Mesodermal cell (in vitro differentiated cells): ENCODE measurements at regions not wholly inside any gene's neighbourhood (a gene's known extent, or its start where the extent isn't known, plus 50 kb on each side); places are given as distances from the start of the nearest gene placed in this dataset.

Source experiments
- H3K27ac ChIP-seq: 2 replicates; pipeline ENCODE4 v1.7.0; 2013; ENCODE audit warnings: mild to moderate bottlenecking, low read depth, low read length, moderate library complexity; ENCODE audit not compliant: severe bottlenecking
- H3K36me3 ChIP-seq: 2 replicates; pipeline ENCODE4 v1.7.1; 2013; ENCODE audit warnings: mild to moderate bottlenecking, low read length, moderate library complexity; ENCODE audit not compliant: control insufficient read depth, insufficient read depth
- H3K4me1 ChIP-seq: one replicate; pipeline ENCODE4 v1.7.1; 2013; ENCODE audit warnings: mild to moderate bottlenecking, low read length; ENCODE audit not compliant: insufficient read depth, control insufficient read depth, poor library complexity, severe bottlenecking
- H3K4me3 ChIP-seq: 2 replicates; pipeline ENCODE4 v1.7.0; 2013; ENCODE audit warnings: low read length, control low read depth, mild to moderate bottlenecking; ENCODE audit not compliant: insufficient read depth, poor library complexity, severe bottlenecking; ENCODE audit errors: extremely low read depth
- H3K9me3 ChIP-seq: 2 replicates; pipeline ENCODE4 v1.7.1; 2013; ENCODE audit warnings: mild to moderate bottlenecking, low read length, moderate library complexity; ENCODE audit not compliant: control insufficient read depth
- WGBS, 2 experiments: methylation state at CpG; one replicate each; pipeline ENCODE4 v1.1.5; 2013; ENCODE audit warnings: missing lambda C conversion rate in 2 of 2; ENCODE audit not compliant: insufficient coverage in 2 of 2; 5-methylcytosine and 5-hydroxymethylcytosine counted together

DNA sequence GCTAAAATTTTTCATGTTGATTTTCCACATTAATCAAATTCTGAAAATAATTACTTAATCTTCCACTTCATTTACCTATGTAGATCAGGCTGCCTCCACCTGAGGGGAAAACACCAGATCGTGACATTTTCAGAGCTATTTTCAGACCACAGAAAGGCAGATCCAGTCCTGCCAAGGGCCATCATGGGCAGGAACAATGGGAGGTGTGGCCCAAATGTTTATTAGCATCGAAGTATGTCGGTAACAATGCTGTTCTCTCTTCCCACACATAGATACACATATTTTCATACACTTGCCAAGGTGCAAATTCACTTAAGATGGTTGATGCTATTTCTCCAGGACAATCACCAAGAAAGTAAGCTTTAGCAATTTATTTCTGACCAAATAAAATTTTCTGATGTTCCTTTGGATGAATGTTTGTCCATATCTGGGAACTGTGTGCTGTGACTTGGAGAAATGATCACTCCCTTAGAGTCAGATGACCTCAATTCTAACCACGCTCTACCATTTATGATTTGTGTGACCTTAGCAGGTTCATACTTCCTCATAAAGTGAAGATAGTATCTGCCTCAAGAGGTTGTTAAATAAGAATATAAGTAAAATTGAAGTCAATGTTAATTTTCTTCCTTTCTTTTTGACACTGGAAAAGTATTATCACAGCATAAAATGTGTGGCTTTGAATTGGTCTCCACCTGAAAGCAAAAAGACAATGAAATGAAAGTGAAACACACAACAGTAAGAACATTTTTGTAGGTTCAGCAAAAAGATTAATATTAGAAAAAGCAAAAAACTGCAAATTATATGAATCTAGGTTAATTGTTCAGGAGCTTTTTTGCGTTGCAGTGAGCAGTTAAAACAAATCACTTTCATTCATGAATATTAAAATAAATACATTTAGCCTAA is 310.4 kb upstream of the PHF14 start:
- no peak overlapping the region for H3K4me3 ChIP-seq
- 75 to 94% methylated on average over 1 to 3 of the region's 5 CpGs for WGBS, 2 experiments
- H3K36me3 ChIP-seq = no peaks in the 10 kb centered on the region
- H3K9me3 ChIP-seq = no peaks in the 10 kb centered on the region
- H3K4me1 ChIP-seq = no peaks in the 10 kb centered on the region
- no peak overlapping the region for H3K27ac ChIP-seq

DNA sequence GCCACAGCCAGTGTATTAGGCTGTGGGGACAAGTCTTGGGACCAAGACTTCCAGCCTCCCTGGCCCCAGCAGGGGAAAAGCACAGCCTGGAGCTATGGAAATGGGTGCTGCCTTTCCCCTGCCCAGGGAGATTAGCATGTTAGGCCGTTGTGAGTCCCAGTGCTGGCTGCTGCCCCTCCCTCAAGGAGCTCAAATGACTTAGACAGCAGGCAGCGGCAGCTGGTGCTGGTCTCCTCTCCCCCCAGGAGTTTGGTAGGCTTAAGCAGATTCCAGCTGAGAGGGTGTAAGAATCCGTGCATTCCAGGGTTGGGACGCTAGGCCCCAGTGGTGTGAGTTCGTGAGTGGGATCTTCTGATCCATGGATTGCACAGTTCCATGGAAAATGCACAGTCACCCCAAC is 301.5 kb upstream of the PHF14 start:
- WGBS, 2 experiments = 85 to 94% methylated on average over 3 to 5 of the region's 5 CpGs
- Histone ChIP-seq H3K27ac (no peak overlapping the region), H3K4me1 (no peaks in the 10 kb centered on the region), H3K9me3 (no peaks in the 10 kb centered on the region), H3K4me3 (no peak overlapping the region), H3K36me3 (no peaks in the 10 kb centered on the region)

DNA sequence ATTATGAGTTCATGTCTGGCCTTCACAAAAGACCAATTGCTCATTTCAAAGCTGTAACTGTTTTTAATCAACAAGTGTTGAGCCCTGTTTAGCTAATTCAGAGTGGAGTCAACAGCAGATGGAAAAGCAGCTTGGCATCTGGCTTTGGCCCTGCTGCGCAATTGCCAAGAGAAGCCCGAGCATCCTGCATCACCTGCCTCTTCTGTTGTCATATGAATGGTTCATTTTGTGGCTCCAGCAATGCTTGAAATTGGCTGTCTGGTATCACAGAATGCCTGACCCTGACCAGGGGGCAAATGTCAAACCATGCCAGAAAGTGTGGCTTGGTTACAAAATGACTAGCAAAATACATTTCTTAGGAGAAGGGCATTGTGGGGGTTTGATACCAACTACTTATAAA is 296.5 kb upstream of the PHF14 start:
- no peak overlapping the region for H3K4me3 ChIP-seq
- no peak overlapping the region for H3K27ac ChIP-seq
- H3K36me3 ChIP-seq = no peaks in the 10 kb centered on the region
- H3K4me1 ChIP-seq = no peaks in the 10 kb centered on the region
- 94 to 100% methylated on average over 2 of the region's 2 CpGs for WGBS, 2 experiments
- no peaks in the 10 kb centered on the region for H3K9me3 ChIP-seq

DNA sequence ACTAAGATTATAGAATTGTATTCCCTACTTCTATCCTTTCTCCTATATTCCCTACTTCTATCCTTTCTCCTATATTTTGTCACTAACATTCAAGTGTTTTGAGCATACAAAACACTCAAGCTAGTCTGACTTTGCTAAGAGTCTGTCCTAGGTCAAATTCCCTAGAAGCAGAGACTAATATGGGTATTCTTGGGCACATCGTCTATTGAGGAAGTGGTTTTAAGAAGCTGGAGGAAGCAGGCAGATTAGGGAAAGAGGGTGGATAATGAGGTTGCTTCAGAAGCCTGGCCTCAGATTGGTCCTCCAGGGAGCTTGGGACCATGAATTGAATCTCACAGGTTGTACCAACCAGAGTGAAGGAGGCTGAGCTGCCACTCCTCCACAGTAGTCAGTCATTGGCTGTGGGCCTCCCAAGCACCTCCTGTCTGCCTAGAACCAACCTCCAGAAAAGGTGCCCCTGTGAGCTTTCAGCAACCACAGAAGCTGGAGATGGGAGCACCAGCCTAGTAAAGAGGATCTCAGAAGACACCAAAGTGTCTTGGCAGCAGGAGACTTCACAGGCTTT is 295.9 kb upstream of the PHF14 start:
- H3K4me3 ChIP-seq = no peak overlapping the region
- no peaks in the 10 kb centered on the region for H3K9me3 ChIP-seq
- no peak overlapping the region for H3K27ac ChIP-seq
- WGBS, 2 experiments = 86 to 100% methylated on average over 1 of the region's 1 CpG
- no peaks in the 10 kb centered on the region for H3K36me3 ChIP-seq
- H3K4me1 ChIP-seq = no peaks in the 10 kb centered on the region

DNA sequence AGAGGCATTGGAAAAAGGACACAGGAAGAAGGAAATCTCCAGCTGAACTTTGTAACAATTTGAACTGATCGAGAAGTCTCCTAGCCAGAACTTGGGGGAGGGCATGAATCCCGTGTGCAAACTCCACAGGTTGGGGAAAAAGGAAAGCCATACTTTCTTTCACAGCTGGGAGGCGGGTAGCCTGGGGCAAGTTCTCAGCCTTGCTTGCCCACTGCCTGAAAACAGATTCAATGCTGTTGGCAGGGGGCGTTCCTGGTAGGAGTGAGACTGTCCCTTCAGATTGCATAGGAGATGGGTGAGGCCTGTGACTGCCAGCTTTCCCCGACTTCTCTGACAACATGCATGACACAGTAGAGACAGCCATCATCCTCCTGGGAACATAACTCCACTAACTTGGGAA is 289.1 kb upstream of the PHF14 start:
- H3K4me1 ChIP-seq = no peaks in the 10 kb centered on the region
- H3K27ac ChIP-seq = no peak overlapping the region
- no peaks in the 10 kb centered on the region for H3K36me3 ChIP-seq
- no peak overlapping the region for H3K4me3 ChIP-seq
- WGBS, 2 experiments = 90 to 98% methylated on average over 4 of the region's 5 CpGs
- no peaks in the 10 kb centered on the region for H3K9me3 ChIP-seq

DNA sequence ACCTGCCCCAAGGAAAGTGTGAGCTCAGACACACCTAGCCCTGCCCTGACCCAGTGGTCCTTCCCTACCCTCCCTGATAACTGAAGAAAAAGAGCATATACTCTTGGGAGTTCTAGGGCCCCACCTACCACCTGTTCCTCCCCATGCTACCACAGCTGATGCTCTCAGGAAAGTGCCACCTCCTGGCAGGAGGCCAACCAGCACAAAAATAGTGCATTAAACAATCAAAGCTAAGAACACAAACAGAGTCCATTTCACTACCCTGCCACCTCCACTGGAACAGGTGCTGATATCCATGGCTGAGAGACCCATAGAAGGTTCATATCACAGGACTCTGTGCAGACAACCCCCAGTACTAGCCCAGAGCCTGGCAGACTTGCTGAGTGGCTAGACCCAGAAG is 288.6 kb upstream of the PHF14 start:
- H3K27ac ChIP-seq = no peak overlapping the region
- H3K36me3 ChIP-seq = no peaks in the 10 kb centered on the region
- no peak overlapping the region for H3K4me3 ChIP-seq
- H3K9me3 ChIP-seq = no peaks in the 10 kb centered on the region
- no peaks in the 10 kb centered on the region for H3K4me1 ChIP-seq

DNA sequence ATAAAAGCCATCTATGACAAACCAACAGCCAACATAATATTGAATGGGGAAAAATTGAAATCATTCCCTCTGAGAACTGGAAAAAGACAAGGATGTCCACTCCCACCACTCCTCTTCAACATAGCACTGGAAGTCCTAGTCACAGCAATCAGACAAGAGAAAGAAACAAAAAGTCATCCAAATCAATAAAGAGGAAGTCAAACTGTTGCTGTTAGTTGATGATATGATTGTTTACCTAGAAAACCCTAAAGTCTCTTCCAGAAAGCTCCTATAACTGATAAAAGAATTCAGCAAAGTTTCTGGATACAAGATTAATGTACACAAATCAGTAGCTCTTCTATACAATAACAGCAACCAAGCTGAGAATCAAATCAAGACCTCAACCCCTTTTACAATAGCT is 285.1 kb upstream of the PHF14 start:
- Histone ChIP-seq H3K36me3 (no peaks in the 10 kb centered on the region), H3K27ac (no peak overlapping the region), H3K4me1 (no peaks in the 10 kb centered on the region), H3K9me3 (no peaks in the 10 kb centered on the region), H3K4me3 (no peak overlapping the region)

DNA sequence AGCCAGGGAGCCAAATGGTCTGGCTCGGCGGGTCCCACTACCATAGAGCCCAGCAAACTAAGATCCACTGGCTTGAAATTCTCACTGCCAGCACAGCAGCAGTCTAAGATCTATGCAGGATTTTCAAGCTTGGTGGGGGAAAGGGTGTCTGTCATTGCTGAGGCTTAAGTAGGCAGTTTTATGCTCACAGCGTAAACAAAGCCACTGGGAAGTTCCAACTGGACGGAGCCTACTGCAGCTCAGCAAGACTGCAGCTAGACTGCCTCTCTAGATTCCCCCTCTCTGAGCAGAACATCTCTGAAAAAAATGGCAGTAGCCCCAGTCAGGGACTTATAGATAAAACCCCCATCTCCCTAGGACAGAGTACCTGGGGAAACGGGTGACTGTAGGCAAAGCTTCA is 277.6 kb upstream of the PHF14 start:
- Histone ChIP-seq H3K9me3 (peaks cover 5% of the 10 kb centered on the region), H3K4me3 (no peak overlapping the region), H3K27ac (no peak overlapping the region), H3K36me3 (no peaks in the 10 kb centered on the region), H3K4me1 (no peaks in the 10 kb centered on the region)
- 88 to 93% methylated on average over 2 to 5 of the region's 5 CpGs for WGBS, 2 experiments

DNA sequence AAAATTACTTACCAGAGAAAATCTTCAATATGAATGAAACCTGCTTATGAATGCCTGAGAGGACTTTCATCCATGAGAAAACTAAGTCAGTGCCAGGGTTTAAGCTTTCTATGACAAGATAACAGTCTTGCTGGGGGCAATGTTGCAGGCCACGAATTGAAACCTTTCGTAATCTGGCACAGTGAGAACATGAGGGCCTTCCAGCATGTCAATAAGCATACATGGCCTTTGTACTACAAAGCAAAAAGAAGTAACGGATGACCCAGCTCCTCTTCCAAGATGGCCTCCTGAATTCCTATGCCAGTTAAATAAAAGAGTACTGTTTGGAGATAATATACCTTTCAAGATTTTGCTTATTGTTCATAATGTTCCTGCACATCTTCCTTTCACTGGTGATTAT is 270.6 kb upstream of the PHF14 start:
- 79 to 86% methylated on average over 2 of the region's 3 CpGs for WGBS, 2 experiments
- no peak overlapping the region for H3K4me3 ChIP-seq
- H3K27ac ChIP-seq = no peak overlapping the region
- no peaks in the 10 kb centered on the region for H3K4me1 ChIP-seq
- no peaks in the 10 kb centered on the region for H3K36me3 ChIP-seq
- peaks cover 5% of the 10 kb centered on the region for H3K9me3 ChIP-seq

DNA sequence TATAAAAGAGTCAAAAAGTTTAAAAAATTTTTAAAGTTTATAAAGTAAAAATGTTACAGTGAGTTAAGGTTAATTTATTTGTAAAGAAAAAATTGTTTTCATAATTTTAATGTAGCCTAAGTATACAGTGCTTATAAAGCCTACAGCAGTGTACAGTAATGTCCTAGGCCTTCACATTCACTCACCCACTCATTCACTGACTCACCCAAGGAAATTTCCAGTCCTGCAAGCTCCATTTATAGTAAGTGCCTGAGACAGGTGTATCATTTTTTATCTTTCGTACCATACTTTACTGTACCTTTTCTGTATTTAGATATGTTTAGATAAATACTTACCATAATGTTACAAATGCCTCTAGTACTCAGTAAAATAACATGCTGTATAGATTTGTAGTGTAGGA is 269.7 kb upstream of the PHF14 start:
- H3K4me3 ChIP-seq = no peak overlapping the region
- WGBS, 2 experiments = no CpG with 5 or more reads among the region's 1 CpG
- H3K9me3 ChIP-seq = peaks cover 5% of the 10 kb centered on the region
- no peaks in the 10 kb centered on the region for H3K4me1 ChIP-seq
- H3K27ac ChIP-seq = no peak overlapping the region
- H3K36me3 ChIP-seq = no peaks in the 10 kb centered on the region

DNA sequence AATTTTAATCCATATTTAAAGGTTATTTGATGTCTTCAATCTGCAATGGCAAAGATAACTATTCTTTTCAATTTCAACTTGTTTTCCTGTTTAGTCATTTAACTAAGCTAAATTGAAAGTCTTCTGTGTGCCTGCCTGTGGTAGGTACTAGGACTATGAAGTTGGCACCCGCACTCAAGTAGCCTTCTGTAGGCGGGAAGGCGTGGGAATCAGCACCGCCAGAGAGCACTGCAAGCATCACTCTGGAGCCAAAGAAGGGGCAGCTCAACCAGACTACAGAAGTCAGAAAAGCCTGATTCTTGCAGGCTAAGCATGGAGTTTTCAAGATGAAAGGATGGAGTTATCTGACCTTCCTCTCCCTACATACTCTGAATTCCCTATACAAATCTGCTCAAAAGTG is 269.0 kb upstream of the PHF14 start:
- Histone ChIP-seq H3K9me3 (peaks cover 5% of the 10 kb centered on the region), H3K27ac (no peak overlapping the region), H3K4me3 (no peak overlapping the region), H3K36me3 (no peaks in the 10 kb centered on the region), H3K4me1 (no peaks in the 10 kb centered on the region)
- 83 to 89% methylated on average over 4 of the region's 4 CpGs for WGBS, 2 experiments
